Right forelimb (tissue), 1 donor: ENCODE measurements at regions not wholly inside any gene's neighbourhood (a gene's known extent, or its start where the extent isn't known, plus 50 kb on each side); places are given as distances from the start of the nearest gene placed in this dataset.

Experiments used
- DNase-seq: peaks from one replicate; pipeline ENCODE4 v3.0.0-alpha.2; 2018

DNA sequence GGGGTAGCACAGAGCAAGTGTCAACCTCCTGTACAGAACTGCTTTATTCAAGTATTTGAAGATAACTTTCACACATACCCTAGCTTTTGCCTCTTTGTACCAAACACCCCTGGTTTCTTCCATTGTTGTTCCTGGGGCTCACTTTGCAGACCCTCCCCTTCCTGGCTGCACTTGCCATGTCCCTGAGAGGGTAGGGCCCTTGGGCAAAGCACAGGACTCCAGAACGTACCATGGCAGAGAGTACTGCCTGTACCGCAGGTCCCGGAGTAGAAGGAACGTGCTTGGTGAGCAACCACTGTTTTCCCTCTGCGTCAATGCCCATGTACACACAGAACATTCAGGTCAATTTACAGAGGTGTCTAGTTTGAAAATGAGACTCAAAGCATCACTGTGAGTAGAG is 290.4 kb downstream of the EN1 start:
- no peak for DNase-seq

DNA sequence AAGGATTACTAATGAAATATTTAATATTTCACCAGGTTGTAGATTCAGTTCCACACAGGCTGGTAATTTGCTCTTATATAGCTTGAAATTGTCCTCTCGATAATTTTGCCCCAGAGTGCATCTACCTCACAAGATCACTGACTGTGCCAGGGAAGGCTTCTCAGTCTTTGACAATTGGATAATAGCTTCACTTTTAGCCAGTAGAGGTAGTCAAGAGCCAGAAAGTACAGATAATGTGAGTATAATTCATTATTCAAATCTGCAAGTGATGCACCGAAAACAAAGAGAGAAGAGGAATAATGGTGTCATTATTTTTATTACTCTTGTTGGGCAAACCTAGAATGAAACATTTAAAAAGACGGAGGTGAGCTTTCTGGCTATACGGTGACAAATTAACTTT is 292.8 kb downstream of the EN1 start:
- no peak for DNase-seq

DNA sequence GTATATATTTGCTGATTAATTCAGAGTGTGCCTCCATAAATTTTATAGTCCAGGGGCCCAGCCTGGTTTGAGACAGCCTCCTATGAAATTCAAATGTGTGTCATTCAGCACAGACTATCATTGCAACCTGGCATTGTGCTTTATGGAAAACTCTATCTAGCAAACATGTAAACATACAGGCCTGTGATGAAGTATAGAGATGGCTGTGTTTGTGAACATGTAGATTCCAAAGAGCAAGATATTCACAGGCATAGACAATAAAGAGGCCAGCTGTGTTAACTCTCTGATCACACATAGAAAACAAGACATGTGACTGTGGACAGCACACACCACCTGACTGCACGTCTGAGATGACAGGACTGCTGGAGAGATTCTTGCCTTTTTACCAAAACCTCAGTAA is 297.9 kb downstream of the EN1 start:
- no peak for DNase-seq

DNA sequence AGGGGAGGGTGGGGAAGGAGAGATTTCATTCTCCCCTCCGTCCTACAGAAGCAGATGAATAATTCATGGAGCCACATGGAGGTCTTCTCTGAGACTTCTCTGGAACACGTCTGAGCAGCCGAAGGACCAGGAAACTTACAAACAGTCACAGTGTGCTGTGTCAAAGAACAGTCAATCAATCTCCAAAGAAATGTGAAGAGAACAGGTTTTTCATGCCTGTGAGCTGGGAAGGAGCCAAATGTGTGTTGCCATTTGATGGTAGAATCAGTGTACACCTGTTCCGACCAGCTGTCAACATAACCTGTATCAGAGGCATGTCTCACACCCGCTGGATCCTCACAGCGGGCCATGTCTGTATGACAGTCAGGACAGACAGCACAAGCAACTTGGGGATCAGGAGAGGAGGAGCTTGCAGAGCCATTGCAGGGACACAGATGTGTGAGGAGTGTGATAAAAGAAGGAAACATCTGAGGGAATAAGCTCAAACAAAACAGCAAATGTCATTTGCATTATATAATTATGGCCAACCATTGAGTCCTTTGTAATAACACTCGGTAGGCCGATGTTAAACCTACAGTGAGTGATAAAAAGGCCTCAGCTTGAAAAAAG is 298.5 kb downstream of the EN1 start:
- no peak for DNase-seq

DNA sequence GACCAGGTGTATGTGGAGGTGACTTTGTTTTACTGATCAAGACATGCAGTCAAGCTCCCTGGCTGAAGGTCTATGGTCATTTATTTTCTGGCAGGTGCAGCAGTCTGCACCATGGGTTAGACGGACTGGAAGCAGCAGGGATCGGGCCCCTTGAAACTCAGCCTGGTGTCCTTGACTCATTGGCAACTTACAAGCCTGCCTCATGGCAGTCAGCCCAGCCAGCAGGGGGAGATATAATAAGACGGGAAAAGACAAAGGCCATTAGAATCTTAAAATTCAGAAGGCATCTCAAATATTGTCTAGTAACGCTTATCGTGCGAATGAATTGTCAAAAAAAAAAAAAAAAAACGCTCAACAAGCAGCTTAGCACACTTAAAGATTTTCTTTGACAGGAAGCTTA is 308.2 kb downstream of the EN1 start:
- DNase-seq: no peak

DNA sequence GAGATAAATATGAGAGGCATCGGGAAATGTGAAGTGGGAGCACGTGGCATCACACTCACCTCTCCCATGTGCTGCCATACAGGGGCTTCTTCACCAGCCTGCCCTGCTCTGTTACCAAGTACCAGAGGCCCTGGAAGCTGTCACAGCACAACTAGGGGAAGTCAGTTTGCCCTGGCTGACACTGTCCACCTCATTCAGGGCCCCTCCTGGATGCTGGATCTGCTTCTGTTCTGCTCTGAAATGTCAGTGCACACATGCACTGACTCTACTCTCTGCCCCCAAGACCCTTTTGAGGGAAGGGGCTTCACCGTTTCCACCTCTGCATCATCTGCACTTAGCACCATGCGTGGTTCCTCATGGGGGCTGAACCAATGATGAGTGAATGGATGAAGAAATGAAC is 311.1 kb downstream of the EN1 start:
- DNase-seq: no peak

DNA sequence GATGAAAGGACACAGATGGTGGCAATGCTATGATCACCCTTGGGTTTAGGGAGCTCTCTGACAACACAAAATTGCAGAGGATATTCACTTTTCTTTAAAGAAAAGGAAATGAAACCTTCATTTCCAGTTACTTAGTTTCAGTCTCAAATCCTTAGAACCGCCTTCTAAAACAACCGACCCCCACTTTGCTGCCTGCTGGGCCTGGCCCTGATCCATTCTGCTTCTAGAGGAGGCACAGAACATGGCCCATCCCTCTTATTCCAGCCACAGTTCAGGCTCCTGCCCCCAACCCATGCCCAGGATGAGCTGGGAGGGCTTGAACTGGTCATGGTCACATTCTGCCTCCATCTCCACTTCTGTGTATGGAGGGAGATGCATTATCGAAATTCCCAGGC is 311.6 kb downstream of the EN1 start:
- DNase-seq: no peak

DNA sequence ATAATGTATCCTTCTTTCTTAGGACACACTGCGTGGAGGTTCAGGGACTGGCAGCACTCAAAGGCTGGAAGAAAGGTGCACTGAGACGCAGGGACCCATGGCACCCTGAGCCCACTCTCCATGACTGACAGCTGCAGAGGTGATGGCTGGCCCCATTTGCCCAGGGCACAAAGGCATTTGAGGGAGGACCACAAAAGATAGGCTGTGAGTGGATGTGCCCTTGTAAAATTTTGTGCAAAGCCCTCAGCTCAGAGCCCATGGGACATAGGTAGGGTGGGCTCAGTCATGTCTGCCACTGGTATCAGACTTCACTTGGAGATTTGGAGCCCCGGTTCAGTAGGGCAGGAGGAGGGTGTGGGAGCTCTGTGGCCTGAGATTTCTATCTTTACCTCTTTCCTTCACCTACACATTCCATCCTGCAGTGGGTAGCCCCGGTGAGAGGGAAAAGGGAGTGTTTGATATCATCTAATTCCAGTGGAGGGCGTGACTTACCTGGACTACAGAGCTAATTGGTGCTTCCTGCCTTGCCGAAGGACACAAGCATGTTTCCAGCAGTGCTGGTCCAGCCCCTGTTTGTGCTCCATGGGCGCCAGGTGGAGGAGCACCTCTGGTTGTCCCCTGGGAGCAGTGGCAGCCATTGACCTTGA is 312.2 kb downstream of the EN1 start:
- no peak for DNase-seq

DNA sequence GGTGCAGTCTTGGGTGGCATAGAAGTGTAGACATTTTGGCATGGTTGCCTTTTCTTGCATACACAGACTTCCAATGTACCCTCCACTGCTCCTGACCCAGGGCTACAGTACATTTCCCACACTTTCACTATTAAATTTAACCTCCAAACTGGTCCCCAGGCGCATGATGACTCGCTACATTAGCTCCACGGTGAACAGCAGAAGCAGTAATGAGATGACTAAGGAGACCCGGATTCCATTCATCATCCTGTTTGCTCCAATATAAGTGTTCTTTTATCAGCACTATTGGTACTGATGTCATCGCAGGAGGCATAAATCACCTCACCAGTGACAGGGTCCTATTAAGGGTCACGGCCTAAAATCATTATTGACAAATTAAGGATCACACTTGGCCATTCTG is 316.5 kb downstream of the EN1 start:
- DNase-seq: no peak

DNA sequence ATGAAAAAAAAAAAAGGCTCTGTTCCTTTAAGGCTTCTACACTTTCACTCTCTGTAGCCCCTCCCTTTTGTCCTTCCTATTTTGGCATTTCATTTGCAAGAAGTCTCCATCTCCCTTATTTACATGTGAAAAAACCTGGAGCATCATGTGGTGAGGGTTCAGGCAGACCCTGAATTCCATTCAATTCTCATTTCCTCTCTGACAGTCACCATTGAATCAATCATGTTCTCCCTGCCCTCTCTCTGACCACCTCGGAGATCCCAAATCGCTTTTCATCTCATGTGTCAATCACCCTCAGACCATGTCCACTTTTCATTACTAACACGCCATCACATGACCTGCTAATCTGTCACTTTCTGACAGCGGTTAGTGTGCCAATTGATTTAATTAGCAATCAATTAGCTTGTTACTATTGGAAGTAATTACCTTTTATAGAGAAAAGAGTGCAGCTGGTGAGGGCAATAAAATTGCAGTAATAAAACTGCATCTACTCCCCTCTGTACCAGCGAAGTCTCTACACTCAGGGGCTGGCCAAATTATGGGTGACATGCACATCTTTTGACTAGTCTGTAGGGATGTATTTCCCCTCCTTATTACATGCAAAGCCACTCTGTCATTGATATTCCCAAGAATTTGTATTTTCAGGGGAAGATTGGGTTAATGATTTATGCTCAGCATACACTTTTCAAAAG is 317.4 kb downstream of the EN1 start:
- no peak for DNase-seq

DNA sequence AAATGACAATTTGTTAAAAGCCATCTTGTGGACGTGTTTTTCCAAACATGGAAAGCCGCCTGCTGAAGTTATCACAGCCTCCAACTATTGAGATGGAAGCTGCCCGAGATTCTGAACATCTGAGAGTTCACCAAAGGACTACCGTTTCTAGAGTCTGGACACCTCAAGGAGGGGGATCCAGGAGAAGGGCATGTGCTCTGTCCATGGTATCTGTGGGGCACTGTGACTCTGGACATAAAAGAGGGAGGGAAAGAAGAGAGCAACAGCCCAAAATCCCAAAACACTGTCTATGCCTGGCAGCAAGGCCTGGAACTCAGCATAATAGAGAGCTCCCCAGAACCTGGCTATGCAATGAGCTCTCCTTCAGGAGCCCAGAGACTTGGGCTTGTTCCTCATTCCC is 319.9 kb downstream of the EN1 start:
- DNase-seq: no peak

DNA sequence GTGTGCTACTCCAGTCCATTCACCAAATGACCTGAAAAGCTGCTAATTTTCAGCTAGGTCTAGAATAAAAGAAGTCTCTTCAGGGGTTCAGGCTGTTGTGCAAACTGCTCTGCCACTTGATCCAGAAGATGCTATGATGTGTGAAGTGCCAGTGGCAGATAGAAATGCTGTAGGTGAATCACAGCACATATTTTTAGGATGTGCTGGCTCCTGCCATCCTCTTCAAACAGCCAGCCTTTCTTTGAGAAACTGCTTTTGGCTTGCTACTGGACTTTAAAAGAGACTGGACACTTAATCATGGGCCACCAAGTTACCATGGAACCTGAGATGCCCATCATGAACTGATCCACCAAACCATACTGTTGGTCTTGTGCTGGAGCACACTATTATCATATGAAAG is 322.1 kb downstream of the EN1 start:
- DNase-seq: no peak

DNA sequence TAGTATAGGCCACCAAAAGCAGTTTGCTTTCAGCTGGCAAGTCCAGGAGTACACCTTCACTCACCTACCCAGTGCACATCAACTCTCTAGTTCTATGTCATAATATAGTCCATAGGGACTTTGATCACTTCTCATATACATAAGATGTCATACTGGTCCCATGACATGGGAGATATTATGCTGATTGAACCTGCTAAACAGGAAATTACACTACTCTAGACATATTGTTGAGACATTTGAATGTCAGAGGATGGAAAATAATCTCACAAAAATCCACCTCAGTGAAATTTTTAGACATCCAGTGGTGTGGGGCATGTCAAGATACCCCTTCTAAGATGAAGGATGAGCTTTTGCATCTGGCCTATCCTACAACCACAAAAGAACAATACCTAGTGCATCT is 322.5 kb downstream of the EN1 start:
- DNase-seq: no peak

DNA sequence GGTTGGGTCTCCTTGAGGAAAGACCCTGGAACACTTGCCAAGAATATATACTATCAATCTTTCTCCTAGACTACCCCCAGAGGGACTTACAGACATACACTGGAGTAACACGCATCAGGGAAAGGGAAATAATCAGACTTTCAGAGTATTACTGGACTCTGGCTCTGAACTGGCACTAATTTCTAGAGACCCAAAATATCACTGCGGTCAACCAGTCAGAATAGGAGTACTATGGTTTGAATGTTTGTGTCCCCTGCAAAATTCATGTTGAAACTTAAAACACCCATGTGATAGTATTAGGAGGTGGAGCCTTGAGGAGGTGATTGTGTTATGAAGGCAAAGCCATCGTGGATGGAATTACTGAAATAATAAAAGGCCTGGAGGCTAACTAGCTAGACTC is 323.7 kb downstream of the EN1 start:
- no peak for DNase-seq

DNA sequence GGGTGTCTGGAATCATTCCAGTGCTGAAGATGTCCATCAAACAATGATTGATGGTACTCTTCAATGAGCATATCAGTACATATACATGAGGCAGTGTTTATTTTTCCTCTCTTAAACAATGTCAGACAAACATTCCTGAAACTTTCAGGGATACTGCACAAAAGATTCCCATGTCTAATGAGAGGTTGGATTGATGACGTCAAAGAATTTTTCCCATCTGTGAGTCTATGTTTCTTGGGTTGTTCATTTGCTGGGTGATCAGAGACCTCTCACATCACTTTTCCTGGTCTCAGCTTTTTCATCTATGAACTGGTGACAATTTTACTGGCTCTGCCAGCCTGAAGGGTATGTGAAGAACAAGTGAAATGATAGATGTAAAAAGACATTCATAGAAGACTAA is 325.5 kb downstream of the EN1 start:
- no peak for DNase-seq

DNA sequence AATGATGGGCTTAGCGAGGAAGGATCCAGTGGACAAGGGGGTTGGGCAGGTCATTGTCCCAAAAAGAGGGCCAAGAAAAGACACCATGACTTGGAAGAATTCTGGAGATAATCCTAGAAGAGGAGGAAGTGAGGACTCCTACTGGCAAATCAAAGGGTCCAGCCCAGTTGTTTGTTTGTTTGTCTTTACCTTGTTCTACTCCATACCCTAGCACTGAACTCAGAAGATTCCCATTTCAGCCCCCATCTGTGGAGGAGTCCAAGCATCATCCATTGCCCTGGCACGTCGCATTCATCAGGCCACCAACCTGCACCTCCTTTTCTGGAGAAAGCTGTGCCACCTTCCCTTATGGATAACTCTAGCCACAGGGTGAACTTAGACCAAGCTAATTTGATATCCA is 326.2 kb downstream of the EN1 start:
- DNase-seq: no peak

DNA sequence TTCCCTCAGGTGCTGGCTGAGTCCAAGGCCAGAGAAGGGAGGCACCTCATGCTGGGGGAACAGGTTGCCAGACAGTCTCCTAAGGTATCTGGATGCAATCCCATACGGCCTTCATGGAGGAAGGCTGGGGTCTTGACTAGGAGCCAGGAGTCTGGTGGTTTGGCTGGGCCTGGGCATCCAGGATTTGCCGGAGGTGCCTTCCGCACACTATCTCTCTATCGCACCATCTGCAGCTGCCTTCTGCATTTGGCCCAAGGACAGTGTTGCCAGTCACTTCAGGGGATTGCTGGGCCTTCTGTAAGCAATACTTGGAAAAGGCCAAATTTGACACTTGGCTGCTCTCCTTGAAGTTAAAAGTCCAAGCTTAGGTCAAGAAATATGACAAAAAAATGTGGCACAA is 327.2 kb downstream of the EN1 start:
- no peak for DNase-seq

DNA sequence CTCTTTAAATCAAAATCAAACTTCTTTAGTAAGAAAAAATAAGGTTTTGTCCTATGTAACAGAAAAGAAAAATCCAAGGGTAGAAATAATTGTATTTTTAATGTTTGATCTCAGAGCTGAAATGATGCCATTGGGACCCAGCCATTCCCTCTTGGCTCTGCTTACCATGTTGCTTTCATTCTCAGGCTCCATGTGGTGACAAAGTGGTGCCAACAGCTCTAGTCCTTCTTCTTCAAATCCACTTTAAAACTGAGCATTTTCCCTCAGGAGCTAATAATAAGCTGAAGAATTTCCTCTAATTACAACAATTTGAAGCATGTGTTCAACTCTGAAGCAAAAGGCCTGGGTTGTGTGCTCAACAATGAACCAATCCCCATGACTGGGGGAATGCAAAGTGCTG is 327.9 kb downstream of the EN1 start:
- no peak for DNase-seq

DNA sequence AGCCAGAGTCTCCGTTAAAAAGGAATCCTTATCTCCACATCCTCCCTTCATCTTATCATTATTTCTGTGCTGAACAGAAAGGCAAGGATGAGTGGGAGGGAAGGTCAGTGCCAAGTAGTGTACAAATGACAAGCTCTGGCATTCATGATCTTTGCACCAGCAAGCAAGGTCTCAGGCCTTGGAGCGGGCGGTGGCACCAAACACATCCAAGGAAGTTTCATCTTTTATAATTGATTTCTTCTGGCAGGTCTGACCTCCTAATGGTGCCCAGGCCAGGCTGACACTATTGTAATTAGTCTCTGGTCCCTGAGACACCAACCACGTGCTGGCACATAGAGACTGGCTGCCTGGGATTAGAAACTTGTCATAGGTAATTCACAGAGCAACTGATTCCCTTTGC is 336.6 kb downstream of the EN1 start:
- DNase-seq: no peak

DNA sequence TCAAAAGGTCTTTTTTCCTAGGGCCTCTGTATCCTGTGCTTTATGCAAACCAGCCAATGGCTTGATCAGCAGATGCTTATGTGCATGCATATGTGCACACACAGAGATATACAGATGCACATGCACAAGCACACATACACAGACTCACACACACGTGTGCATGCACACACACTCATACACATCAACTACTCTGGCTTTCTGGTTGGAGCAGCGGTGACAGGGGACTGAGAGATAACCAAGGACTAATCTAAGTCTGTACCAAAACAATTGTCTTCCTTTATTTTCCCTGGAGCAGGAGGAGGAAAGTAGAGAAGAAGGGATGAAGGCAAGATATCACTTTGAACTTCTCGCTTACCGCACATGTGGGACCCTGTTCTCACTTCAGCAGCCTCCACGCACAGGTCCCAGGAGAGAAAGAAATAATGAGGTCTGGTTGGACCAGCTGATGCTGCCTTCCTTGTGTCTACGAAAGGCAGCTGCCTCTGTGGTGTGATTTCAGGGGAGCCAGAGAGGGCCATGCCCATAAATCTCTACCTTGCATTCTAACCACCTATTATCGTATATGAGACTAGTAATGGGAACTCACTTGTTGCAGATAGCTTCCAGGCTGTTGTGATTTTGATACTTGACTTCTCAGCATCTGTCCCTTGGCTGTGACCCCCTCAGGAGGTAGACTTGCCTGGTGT is 338.0 kb downstream of the EN1 start:
- DNase-seq: no peak

DNA sequence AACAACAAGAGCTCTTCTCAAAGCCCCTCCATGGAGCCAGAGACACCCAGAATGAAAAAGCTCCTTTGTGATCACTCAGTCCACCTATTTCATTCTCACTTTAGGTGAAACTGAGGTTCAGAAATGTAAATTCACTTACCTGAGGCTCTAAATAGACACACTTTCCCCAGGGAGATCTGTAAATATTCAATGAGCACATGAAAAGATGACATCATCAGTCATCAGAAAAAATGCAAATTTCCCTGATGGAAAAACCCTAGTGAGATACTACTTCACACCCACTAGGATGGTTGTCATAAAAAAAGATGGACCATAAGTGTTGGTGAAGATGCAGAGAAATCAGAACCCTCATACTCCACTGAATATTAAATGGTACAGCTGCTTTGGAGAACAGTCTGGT is 339.2 kb downstream of the EN1 start:
- no peak for DNase-seq

DNA sequence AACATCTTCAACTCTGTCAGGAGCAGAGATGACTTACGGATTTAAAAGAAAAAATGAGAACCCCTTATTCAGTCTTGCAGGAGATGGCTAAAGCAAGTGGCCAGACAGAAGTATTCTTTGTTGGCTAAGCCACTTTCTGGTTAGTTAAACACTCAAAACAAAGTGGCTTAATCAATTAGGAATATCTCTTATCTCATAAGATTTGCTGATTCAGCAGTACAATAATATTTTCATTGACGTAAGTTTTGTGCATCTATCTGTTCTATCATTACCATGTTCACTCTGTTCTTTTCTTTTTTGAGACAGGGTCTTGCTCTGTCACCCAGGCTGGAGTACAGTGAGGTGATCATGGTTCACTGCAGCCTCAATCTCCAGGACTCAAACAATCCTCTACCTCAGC is 342.0 kb downstream of the EN1 start:
- DNase-seq: no peak

DNA sequence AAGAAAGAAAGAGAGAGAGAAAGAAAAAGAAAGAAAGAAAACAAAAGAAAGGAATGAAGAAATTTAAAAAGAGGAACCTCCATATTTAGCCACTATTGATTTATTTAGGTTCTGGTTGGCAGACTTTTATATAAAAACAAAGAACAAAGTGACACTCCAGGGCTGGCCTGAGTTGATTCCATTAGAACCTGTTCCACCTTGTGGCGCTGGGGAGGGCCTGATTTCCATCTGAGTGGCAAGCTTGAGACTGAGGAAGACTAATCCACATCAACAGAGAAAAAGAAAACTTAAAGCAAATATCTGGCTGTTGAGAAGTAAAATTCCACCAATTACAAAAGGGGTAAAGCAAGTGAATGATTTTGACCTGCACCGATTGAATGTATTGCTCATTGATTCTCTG is 345.3 kb downstream of the EN1 start:
- no peak for DNase-seq

DNA sequence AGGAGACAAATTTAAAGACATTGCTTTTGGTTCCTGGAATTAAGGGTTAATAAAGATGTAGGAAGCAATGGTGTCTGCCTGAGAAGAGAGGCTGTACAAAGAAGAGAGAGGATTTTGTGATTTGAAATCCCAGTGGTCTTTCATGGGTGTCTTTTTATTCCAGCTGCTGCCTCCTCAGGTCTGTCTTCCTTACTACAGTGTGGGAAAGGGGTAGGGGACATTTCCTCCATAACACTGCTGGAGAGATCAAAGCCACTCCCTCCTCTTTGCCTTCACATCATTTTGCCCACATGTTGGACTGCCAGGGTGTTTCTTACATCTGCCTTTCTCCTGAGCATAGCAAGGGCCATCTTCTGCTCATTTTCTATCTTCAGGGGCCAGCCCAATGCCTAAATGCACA is 348.5 kb downstream of the EN1 start:
- DNase-seq: no peak
